Neutrophil (primary cell): ENCODE measurements at regions not wholly inside any gene's neighbourhood (a gene's known extent, or its start where the extent isn't known, plus 50 kb on each side); places are given as distances from the start of the nearest gene placed in this dataset.

ENCODE experiments used
- H3K27ac ChIP-seq: fragments of 200-600 bp; sonication (generic); 2 replicates; pipeline ENCODE4 v1.5.1; 2016; ENCODE audit warnings: mild to moderate bottlenecking, moderate library complexity
- H3K27me3 ChIP-seq: fragments of 200-600 bp; sonication (generic); 2 replicates; pipeline ENCODE4 v1.6.0; 2016; ENCODE audit warnings: mild to moderate bottlenecking
- H3K36me3 ChIP-seq: fragments of 200-600 bp; sonication (generic); 2 replicates; pipeline ENCODE4 v1.5.1; 2017
- H3K4me1 ChIP-seq, 2 experiments: fragments of 200-600 bp in 1 of 2; sonication (generic) in 1 of 2; 1 replicate in 1 of 2; 2 replicates in 1 of 2; pipeline versions ENCODE4 v1.5.1 to v1.6.1; 2013 to 2016; ENCODE audit warnings: low read depth in 1 of 2, low read length in 1 of 2, mild to moderate bottlenecking in 1 of 2, moderate library complexity in 1 of 2; ENCODE audit not compliant: control insufficient read depth in 1 of 2, insufficient read depth in 1 of 2
- H3K4me3 ChIP-seq, 2 experiments: fragments of 200-600 bp in 1 of 2; sonication (generic) in 1 of 2; 1 replicate in 1 of 2; 2 replicates in 1 of 2; pipeline ENCODE4 v1.5.1; 2013 to 2016; ENCODE audit warnings: low read depth in 1 of 2, low read length in 1 of 2, mild to moderate bottlenecking in 1 of 2, moderate library complexity in 1 of 2
- H3K9me3 ChIP-seq: fragments of 200-600 bp; sonication (generic); 2 replicates; pipeline ENCODE4 v1.5.1; 2016
- TF ChIP-seq, protein P1 (sequence below): fragments of 200-600 bp; sonication (generic); IDR thresholded peaks from 2 replicates; pipeline ENCODE4 v1.5.1; 2016; ENCODE audit warnings: antibody characterized with exemption

DNA sequence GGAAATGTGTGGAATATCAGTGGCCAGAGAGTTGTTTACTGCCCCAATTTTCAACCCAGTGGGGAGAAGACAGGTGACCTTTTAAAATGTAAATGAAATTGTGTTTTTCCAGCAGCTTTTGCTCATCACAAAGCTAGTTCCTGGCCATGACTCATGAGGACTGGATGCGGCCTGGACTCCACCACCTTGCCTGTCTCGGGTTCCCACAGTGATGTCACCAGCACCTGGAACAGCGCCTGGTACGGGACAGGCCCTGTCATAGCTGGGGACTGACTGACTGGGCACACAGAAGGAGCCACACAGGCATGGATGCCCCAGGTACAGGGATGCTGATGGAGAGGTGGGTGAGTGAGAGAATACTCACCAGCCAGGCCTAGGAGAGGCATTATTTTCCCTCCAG lies 277.1 kb downstream of the AJAP1 start:
- H3K9me3 ChIP-seq: no peaks in the 10 kb centered on the region
- no peaks in the 10 kb centered on the region for H3K36me3 ChIP-seq
- no peak overlapping the region for H3K27ac ChIP-seq
- TF ChIP-seq, protein P1, sequence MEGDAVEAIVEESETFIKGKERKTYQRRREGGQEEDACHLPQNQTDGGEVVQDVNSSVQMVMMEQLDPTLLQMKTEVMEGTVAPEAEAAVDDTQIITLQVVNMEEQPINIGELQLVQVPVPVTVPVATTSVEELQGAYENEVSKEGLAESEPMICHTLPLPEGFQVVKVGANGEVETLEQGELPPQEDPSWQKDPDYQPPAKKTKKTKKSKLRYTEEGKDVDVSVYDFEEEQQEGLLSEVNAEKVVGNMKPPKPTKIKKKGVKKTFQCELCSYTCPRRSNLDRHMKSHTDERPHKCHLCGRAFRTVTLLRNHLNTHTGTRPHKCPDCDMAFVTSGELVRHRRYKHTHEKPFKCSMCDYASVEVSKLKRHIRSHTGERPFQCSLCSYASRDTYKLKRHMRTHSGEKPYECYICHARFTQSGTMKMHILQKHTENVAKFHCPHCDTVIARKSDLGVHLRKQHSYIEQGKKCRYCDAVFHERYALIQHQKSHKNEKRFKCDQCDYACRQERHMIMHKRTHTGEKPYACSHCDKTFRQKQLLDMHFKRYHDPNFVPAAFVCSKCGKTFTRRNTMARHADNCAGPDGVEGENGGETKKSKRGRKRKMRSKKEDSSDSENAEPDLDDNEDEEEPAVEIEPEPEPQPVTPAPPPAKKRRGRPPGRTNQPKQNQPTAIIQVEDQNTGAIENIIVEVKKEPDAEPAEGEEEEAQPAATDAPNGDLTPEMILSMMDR: no peak
- no peaks in the 10 kb centered on the region for H3K27me3 ChIP-seq
- H3K4me1 ChIP-seq: no peaks in the 10 kb centered on the region
- H3K4me3 ChIP-seq: no peak overlapping the region

DNA sequence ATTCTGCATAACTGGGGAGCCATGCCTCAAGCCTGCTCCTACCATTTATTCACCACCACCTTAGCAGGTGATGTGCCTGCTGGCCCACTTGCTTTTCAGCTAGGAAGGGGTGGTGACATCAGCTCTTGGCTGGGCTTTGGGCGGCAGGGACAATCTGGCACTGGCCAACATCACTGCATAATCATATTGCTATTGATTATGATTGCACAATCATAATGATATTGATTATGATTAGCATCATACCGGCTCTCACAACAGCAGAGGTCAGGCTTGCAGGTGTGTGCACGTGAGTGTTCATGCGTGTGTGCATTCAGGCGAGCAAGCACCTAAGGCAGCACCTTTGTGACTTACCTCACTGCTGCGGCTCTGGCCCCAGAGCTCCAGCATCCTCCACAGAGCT lies 273.8 kb downstream of the AJAP1 start:
- no peaks in the 10 kb centered on the region for H3K4me1 ChIP-seq
- no peak overlapping the region for H3K4me3 ChIP-seq
- TF ChIP-seq, protein P1: no peak
- no peaks in the 10 kb centered on the region for H3K9me3 ChIP-seq
- no peaks in the 10 kb centered on the region for H3K36me3 ChIP-seq
- no peaks in the 10 kb centered on the region for H3K27me3 ChIP-seq
- no peak overlapping the region for H3K27ac ChIP-seq

DNA sequence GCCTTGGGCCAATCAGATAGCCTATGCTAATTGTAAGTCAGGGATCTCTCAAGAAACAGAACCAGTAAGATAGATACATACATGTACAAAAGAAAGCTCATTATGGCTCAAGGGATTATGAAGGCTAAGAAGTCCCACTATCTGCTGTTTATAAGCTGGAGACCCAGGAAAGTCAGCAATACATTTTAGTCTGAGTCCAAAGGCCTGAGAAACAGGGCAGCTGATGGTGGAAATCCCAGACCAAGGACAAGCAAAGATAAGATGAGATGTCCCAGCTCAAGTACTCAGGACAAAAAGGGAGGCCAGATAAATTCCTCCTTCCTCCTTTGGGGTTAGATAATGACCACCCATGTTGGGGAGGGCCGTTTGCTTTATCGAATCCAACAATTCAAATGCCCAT lies 269.9 kb downstream of the AJAP1 start:
- Histone ChIP-seq H3K27ac (no peak overlapping the region), H3K9me3 (no peaks in the 10 kb centered on the region), H3K4me1 (no peaks in the 10 kb centered on the region), H3K27me3 (no peaks in the 10 kb centered on the region), H3K36me3 (no peaks in the 10 kb centered on the region), H3K4me3 (no peak overlapping the region)
- TF ChIP-seq, protein P1: no peak

DNA sequence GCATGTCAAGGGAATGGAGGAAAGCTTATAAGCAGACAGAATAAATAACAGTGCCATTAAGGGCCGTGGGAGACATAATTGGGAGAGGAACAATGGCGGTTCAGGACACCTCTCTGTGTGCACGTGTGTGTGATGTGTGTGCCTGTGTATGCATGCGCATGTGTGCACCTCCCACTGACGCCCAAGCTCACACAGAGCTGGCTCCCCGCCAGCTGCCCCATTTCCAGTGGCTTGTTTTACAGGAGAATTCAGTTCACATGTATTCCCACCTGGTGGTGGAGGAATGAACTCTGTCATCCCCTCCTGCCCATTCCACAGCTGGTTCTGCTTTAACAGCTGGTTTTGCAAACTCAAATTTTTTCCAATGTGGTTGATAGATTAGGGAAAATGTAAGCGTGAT lies 262.2 kb downstream of the AJAP1 start:
- no peaks in the 10 kb centered on the region for H3K27me3 ChIP-seq
- H3K4me3 ChIP-seq: no peak overlapping the region
- no peaks in the 10 kb centered on the region for H3K9me3 ChIP-seq
- H3K27ac ChIP-seq: no peak overlapping the region
- H3K4me1 ChIP-seq: no peaks in the 10 kb centered on the region
- TF ChIP-seq, protein P1: no peak
- no peaks in the 10 kb centered on the region for H3K36me3 ChIP-seq

DNA sequence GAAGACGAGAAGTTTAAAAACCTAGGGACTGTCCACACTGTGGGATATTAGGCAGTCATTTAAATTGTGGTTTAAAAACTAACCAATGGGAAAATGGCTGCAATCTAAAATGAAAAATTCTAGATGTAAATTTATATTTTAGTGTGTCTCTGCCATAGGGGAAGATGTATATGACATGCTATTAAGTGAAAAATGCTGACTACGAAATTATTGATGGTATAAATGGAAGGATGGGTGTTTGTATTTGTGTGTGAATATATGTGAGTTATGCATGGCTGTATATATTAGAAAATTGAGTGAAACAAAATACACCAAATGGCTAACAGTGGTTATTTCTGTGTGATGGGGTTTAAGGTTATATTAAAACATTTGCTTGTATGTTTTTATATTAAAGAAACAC lies 260.7 kb downstream of the AJAP1 start:
- Histone ChIP-seq H3K36me3 (no peaks in the 10 kb centered on the region), H3K27ac (no peak overlapping the region), H3K9me3 (no peaks in the 10 kb centered on the region), H3K4me1 (no peaks in the 10 kb centered on the region), H3K4me3 (no peak overlapping the region), H3K27me3 (no peaks in the 10 kb centered on the region)
- TF ChIP-seq, protein P1: no peak

DNA sequence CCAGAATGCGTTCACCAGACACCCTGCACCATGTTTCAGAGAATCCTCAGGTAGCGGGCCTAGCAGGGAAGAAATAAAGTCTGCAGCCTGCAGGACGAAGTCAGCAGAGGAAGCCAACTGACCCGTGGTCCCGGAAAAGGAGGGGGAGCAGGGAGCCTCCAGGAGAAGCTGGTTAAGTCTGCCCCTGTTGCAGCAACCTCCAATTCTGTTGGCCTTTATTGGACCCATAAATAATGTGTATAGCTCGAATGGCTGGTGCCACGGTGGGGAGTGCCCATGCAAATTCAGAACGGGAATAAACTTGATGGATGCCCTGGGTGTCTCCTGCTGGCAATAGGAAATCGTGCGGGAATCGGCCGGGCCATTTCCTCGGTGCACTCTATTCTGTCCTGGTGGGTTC lies 254.1 kb downstream of the AJAP1 start:
- H3K36me3 ChIP-seq: no peaks in the 10 kb centered on the region
- H3K4me1 ChIP-seq: no peaks in the 10 kb centered on the region
- no peaks in the 10 kb centered on the region for H3K9me3 ChIP-seq
- H3K4me3 ChIP-seq: no peak overlapping the region
- TF ChIP-seq, protein P1: no peak
- no peak overlapping the region for H3K27ac ChIP-seq
- no peaks in the 10 kb centered on the region for H3K27me3 ChIP-seq
